GM12865 (cell line): ENCODE measurements at regions not wholly inside any gene's neighbourhood (a gene's known extent, or its start where the extent isn't known, plus 50 kb on each side); places are given as distances from the start of the nearest gene placed in this dataset.
"Not testable (repeated sequence)": the region's sequence is repeated elsewhere in the genome, so short reads cannot be mapped to it uniquely, and the experiment has no call there.

Experiments used
- DNase-seq: peaks from one replicate; pipeline ENCODE4 v3.0.0; 2010; ENCODE audit warnings: low read depth
- H3K4me3 ChIP-seq: 2 replicates; pipeline ENCODE4 v1.5.1; 2011; ENCODE audit warnings: mild to moderate bottlenecking, low read depth, low read length, control low read depth
- TF ChIP-seq, protein P1 (sequence below): IDR thresholded peaks from 2 replicates; pipeline ENCODE4 v1.5.1; 2011; ENCODE audit warnings: low read length, control low read depth, low read depth, inconsistent platforms; ENCODE audit not compliant: insufficient read depth; ENCODE audit errors: missing control alignments

DNA sequence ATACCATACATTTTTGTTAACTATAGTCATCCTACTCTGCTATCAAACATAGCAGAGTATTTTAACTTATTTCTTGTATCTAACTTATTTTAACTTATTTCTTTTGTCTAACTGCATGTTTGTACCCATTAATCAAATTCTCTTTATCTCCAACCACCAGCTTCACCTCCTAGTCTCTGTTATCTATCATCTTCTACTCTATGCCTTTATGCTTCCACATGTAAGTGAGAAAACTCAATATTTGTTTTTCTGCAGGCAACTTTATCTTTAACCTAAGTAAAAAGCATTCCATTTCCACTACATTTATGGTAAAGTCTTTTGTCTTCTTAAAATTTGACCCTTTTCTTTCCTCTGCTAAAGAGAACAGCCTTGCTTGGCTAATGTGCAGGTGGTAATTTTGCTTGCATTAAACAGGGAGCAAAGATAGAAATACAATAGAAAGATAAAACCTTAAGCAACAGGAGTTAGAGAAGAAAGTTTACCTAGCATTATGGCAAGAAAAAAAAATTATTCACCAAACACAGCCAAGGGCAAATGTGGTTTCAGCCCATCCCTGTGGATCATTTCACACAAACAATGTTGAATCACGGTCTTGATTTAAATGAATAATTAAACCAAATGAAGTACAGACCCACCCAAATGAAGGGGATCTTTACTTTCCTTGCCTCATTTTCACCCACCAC is 110.9 kb upstream of the TSPAN8 start:
- H3K4me3 ChIP-seq, result no peak overlapping the region
- no peak for DNase-seq
- TF ChIP-seq, protein P1, sequence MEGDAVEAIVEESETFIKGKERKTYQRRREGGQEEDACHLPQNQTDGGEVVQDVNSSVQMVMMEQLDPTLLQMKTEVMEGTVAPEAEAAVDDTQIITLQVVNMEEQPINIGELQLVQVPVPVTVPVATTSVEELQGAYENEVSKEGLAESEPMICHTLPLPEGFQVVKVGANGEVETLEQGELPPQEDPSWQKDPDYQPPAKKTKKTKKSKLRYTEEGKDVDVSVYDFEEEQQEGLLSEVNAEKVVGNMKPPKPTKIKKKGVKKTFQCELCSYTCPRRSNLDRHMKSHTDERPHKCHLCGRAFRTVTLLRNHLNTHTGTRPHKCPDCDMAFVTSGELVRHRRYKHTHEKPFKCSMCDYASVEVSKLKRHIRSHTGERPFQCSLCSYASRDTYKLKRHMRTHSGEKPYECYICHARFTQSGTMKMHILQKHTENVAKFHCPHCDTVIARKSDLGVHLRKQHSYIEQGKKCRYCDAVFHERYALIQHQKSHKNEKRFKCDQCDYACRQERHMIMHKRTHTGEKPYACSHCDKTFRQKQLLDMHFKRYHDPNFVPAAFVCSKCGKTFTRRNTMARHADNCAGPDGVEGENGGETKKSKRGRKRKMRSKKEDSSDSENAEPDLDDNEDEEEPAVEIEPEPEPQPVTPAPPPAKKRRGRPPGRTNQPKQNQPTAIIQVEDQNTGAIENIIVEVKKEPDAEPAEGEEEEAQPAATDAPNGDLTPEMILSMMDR, result no peak

GRCh38 chr12:71266606-71267005 is 108.8 kb upstream of the TSPAN8 start:
- no peak overlapping the region for H3K4me3 ChIP-seq
- no peak for DNase-seq
- TF ChIP-seq, protein P1, result no peak

- DNase-seq, H3K4me3 ChIP-seq: not testable (repeated sequence)
Measured at GRCh38 chr12:71265731-71266130, 107.9 kb upstream of the TSPAN8 start.

DNA sequence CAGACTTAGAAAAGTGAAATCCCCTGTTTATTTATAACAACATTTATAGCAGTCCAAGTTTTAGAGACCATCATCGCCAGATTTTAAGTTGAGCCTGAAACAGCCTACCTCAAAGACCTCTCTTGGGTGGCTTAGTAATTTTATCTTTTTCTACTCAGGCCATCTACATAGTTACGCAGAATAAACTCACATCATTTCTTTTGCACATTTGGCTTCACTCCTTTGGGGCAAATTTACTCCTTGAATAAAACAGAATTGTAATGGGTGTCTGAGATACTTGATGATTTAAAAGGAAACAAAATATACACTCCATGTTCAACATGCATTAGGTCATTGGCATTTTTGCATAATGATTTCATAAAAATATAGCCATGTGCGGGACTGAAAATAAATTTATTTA is 104.7 kb upstream of the TSPAN8 start:
- TF ChIP-seq, protein P1, result no peak
- H3K4me3 ChIP-seq, result no peak overlapping the region
- no peak for DNase-seq

DNA sequence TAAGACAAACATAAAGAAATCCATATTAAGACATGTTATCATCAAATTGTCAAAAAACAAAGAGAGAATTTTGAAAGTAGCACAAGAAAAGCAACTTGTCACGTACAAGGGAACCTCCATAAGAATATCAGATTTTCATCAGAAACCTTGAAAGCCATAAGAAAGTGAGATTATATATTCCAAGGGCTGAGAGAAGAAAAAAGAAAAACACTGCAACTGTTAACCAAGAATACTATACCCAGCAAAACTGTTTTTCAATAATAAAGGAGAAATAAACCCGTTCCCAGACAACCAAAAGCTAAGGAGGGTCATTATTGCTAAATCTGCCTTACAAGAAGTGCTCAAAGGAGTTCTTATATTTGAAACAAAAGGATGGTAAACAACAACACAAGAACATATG is 94.7 kb upstream of the TSPAN8 start:
- DNase-seq, result no peak
- H3K4me3 ChIP-seq, result no peak overlapping the region
- TF ChIP-seq, protein P1, result no peak

DNA sequence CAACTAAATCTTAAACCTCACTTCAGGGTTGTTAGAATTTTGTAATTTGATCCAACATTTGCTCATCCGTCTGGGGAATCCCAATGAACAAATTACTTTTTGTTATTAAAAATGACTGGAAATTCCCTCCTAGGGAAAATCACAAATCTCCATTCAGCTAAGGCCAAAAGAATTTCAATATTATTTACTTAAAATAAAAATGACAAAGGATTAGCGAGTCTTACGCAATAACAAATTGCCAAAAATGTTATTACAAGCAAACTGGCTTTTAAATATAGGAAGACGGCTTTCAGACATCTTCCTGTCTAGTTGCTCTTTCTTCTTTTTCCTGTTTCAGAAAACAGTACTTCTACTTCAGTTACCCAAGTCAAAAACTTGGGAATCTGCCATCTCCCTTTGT is 92.4 kb upstream of the TSPAN8 start:
- H3K4me3 ChIP-seq, result no peak overlapping the region
- TF ChIP-seq, protein P1, result no peak
- no peak for DNase-seq

DNA sequence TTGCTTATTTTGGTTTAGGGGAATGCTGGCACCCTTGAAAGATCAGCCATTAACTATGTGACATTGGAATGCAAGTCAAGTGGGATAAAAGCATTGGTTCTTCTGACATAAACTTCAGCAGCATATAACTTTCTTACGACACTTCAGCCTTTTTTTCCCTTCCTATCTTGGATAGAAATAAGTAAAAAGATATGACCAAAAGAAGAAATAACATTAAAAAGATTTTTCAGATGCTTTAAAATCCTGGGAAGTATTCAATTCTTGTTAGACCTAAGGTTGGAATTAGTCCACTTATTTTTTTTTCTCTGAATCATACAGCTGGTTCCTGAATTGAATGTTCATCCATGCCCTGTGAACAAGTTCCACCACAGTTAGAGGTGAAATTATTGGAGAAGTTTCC is 85.6 kb upstream of the TSPAN8 start:
- H3K4me3 ChIP-seq, result no peak overlapping the region
- TF ChIP-seq, protein P1, result no peak
- DNase-seq, result no peak

GRCh38 chr12:71242511-71242910 is 84.7 kb upstream of the TSPAN8 start:
- TF ChIP-seq, protein P1, result no peak
- no peak for DNase-seq
- H3K4me3 ChIP-seq, result no peak overlapping the region
